NCI-H748 treated with DMSO at 0.1 percent for 48 hours (cell line): ENCODE measurements at regions not wholly inside any gene's neighbourhood (a gene's known extent, or its start where the extent isn't known, plus 50 kb on each side); places are given as distances from the start of the nearest gene placed in this dataset.
"Not testable (repeated sequence)": the region's sequence is repeated elsewhere in the genome, so short reads cannot be mapped to it uniquely, and the experiment has no call there.

Experiments
- DNase-seq: peaks from one replicate; lab custom pipeline; 2025; lab: John Stamatoyannopoulos, UW

DNA sequence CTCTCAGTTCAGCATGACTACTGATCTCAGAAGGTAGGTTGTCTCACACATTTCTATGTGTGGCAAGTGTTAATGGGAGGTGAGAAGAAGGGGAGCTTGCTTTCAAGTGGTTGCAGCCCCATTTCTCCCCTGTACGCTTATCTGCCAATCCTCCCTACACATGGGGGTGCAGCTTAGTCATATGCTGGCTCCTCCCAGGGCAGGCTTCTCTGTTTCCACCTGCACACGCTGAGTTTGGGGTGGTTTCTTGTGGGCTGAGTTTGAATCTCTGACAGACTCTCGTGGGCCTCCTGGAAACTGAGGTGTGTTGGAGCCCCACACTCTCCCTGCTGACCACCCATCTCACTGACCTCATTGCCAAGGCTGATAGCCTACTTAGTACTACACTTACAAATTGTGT lies 435.8 kb upstream of the MTPN start:
- no peak for DNase-seq

DNA sequence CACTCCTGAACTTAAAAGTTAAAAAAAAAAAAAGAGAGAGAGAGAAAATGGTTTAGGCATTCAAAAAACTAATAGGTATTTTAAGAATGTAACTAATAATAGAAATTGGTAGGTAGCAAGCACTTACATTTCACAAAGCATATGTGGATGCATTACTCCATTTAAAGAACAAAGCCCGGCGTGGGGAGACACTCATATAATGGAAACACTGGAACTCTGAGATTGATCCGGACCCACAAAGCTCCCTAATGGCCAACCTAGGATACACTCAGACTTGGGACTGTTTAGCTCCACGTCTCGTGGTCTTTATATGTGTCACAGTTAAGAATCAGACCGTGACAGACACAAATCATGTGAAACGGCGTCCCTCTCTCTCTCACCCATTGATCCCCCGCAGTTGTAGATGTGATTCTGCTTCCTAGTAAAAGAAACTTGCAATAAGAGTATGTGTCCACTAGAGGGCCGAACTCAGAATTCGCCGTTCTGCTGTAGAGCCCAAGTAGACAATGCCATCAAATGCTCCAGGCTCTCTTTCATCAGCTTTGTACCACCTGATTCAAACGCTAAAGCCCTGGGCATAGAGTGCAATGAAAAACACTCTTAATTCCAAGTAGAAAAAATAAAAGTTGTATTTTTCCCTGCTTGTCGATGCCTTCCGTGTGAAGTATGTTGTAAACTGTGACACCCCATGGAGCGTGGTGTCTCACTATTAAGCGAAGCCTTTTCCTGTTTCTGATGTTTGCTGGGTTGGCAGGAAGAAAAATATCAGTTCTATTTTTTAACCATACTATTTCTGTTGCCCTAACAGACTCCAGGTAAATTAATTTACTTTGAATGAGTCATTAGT lies 429.0 kb upstream of the MTPN start:
- peak; percentile 64 for DNase-seq

GRCh38 chr7:136403591-136403990 lies 426.4 kb upstream of the MTPN start:
- DNase-seq = no peak

GRCh38 chr7:136400877-136401276 lies 423.7 kb upstream of the MTPN start:
- no peak for DNase-seq

- no peak for DNase-seq
Measured at GRCh38 chr7:136399385-136399784, 422.2 kb upstream of the MTPN start.

DNA sequence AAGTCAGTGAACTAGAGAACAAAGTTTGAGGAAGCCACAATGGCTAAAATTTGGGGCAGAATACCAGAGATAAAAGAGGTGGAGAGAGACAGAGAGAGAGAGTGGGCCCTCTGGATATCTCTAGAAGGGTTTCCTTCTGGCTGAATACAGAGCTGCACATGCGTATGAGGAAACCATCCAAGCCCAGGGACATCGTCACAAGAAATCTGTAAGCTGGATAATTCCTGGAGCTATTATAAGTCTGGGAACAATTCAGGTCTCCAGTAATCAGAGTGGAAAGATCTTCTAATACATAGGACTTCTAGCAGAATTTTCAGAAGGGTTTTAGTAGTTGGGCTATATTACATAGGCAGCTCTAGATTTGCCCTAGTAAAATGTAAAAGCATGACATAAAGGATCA lies 415.7 kb upstream of the MTPN start:
- no peak for DNase-seq

GRCh38 chr7:136391371-136391770 lies 414.2 kb upstream of the MTPN start:
- DNase-seq = no peak

GRCh38 chr7:136389933-136390332 lies 412.8 kb upstream of the MTPN start:
- DNase-seq = no peak

DNA sequence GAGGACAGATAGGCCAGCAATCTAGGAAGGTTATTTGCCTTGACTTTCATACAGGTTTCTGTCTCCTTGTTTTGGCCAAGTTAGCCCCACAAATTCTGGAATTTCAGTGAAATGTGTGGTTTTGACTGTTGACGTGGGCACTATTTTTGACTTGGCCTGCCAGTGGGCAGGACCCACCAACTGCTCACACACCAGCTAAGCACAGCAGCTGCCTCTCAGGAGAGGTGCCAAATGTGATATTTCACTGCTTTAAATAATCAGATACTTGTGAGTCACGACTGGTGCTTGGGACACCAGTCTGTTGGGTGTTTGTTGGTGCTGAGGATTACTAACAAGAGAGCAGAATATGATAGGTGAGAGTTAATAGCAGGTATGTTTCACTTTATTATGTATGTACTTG lies 409.7 kb upstream of the MTPN start:
- no peak for DNase-seq

- not testable (repeated sequence) for DNase-seq
Measured at GRCh38 chr7:136371409-136371808, 394.2 kb upstream of the MTPN start.

GRCh38 chr7:136370137-136370536 lies 393.0 kb upstream of the MTPN start:
- no peak for DNase-seq

GRCh38 chr7:136369225-136369624 lies 392.1 kb upstream of the MTPN start:
- no peak for DNase-seq

DNA sequence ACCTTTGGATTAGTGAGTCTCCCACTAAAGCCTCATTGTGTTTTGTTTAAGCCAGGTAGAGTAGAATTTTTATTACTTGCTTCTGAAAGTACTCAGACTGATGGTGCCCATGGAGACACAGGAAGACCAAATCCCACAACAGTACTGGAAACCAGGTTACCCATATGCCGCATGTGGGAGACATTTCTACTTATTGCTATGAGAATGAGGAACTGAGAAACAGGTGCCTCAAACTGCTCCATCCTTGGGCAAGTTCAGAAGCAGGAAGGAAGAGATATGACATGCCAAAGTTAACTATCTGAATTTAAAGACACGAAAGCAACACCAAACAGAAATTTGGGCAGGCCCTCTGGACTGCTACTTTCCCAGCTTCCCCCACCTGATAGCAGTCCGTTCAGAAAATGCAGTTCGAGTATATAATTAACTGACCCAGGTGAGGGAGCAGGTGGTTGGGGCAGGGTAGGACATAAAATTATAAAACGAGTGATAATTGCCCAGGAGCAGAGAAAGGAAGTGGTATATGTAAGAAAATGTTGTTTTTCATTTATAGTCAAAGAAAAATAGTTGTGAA lies 382.3 kb upstream of the MTPN start:
- no peak for DNase-seq

- no peak for DNase-seq
Measured at GRCh38 chr7:136353287-136353686, 376.1 kb upstream of the MTPN start.

DNA sequence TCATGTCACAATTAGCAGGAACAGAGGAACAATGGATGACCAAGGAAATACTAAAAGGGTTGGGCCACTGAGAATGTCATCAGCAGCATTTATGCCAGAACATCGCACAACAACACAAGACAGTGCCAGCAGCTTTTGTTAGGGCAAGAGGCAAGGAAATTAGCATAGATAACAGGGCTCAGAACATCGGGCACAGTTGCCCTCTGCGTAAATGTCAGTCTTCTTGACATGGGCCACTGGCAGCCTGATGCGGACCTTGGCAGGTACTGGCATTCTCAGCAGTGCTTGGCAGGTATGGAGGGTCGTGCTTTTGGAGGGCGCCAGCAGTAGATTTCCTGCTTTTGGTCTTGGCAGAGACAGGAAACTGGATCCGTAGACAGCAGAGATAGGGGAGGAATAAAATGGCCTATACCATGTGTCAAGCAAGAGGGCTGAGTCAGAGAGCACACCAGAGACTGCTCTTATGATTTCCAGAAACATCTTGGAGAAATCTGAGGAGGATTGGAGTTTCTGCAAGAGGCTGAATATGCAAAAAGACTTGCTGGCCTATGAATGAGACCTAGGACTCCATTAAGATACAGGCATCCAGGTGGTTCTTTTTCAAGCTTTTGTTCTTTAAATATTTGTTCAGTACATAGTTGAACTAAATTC lies 371.5 kb upstream of the MTPN start:
- no peak for DNase-seq

- no peak for DNase-seq
Measured at GRCh38 chr7:136348142-136348541, 371.0 kb upstream of the MTPN start.

DNA sequence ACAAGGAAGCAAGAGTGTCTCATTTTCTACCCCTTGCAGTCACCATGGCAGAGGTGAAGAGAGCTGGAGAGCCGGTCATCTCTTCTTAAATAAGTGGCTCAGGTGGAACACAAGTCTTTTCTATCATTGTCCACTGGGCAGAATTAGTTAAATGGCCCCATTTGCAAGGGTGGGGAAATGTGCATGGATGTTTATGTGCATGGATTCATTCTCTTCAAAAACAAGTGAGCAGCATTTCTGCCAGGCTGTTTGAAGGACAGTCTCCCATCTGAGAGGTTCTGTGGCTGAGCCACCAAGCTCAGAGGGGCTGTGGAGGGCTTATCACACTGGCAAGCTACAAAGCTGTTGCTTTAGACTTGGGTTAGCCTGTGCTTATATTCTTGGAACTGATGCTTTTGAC lies 370.3 kb upstream of the MTPN start:
- DNase-seq = no peak

DNA sequence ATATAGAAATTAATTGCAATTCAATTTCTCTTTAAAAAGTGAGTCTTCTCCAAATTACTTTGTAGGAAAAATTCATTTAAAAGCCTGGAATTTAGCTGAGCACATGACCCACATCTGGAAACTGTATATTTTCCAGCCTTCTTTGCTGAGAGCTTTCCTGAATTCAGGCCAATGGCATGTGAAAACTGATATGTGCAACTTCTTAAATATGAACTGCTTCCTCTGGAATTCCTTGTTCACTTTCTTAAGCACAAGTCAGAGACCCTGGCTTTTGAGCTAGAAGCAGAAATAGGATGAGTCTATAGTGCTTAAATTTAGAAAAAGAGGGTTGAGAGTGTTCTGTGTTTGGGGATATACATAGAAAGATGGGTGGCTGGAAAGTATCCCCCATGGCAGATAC lies 365.1 kb upstream of the MTPN start:
- DNase-seq = no peak

- no peak for DNase-seq
Measured at GRCh38 chr7:136339464-136339863, 362.3 kb upstream of the MTPN start.

DNA sequence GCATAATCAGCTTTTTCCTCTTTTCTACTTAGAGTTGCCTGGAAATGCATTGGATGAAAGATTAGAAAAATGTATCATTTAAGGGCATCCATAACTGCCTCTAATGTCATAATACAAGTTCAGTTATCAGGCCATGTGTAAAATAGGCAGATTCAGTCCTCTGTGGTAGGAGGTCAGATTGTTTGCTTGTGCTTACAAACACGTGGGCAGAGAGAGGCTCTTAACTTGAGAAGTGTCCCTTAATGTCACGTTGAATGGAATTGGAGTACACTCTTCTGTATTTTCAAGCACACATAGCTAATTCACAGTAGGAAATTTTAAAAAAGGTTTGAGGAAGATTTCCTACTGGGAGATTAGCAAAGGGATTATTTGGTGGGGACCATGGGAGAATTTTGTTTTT lies 359.8 kb upstream of the MTPN start:
- DNase-seq = no peak

GRCh38 chr7:136333636-136334035 lies 356.5 kb upstream of the MTPN start:
- no peak for DNase-seq

DNA sequence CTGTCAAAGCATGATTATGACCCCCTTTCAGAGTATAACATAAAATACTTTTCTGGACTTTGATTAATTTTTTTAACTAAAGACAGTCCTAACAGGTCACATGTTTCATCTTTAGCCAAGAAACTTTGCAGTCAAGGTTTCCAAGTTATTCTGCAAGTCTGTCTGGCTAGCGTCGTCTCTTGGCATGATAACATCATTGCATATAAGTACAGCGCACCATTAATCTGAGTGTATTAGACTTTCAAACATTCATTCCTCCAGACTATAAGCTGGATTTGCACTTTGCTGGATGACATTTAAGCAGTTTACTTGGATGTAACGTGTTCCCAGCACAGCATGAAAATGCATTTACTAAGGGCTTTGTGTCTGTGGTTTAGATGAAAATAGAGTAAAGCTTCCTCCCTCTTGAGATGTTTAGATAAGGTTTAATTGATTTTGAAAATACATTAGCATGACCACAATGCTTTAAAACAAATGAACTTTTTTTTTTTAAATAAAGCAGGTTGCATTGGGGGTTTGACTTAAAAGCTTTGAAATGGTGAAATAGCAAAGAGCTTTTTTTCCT lies 349.0 kb upstream of the MTPN start:
- no peak for DNase-seq

DNA sequence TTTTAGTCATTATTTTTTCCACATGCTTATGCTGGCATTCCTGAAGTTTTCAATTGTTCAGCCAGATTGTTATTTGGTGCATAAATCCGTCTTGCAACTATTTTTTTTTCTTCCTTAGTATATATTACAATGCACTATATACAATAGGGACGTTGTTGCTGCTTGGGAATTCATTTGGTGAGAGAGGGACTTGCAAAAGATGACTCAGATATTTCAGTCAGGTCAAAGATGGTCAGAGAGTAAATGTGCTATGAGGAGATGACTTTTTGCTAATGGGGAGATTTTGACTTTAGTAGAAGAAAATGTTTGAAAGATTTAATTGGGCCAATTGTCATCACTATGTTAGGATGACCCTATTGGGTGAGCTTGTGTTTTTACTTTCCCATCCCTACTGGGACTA lies 348.4 kb upstream of the MTPN start:
- DNase-seq = no peak
